K562 (cell line): ENCODE measurements at regions not wholly inside any gene's neighbourhood (a gene's known extent, or its start where the extent isn't known, plus 50 kb on each side); places are given as distances from the start of the nearest gene placed in this dataset.

Experiments used
- ATAC-seq: fragments of 200-7000 bp; cut with Tn5 transposase; 3 replicates; pipeline ENCODE4 v1.9.1; 2020; ENCODE audit warnings: moderate library complexity
- BruUV-seq: library from RNA; stranded (reverse); fragments of 400-500 nt; replicated peaks from 2 replicates; lab custom pipeline; 2021; lab: Mats Ljungman, UMichigan
- CTCF ChIA-PET: fragments of 300-600 bp; formaldehyde crosslinking; extraction: SDS; loops from one replicate; lab custom pipeline; 2021; ENCODE audit warnings: low intra/inter-chr PET ratio; lab: Yijun Ruan, JAX
- POLR2A ChIA-PET: fragments of 300-600, 350-650 bp; sonication (Branson Sonifier 250); formaldehyde crosslinking; extraction: SDS; loops from one replicate; lab custom pipeline; 2021; ENCODE audit warnings: antibody characterized with exemption, inconsistent platforms; lab: Yijun Ruan, JAX
- DNase-seq, 4 experiments: peaks; one replicate each; pipeline versions ENCODE4 v3.0.0 to v3.0.0-alpha.2; 2011 to 2018; ENCODE audit warnings: low spot score in 3 of 4, mixed read lengths in 3 of 4; ENCODE audit errors: extremely low read depth in 1 of 4
- FAIRE-seq: peaks from 2 replicates; lab custom pipeline; 2011; peaks lifted over from hg19 to GRCh38; lab: Jason Lieb, UNC
- H2AFZ ChIP-seq: 2 replicates; pipeline ENCODE4 v1.6.0; 2011; ENCODE audit warnings: low read depth, low read length, control low read depth, inconsistent platforms
- H3K27ac ChIP-seq: fragments of 200-600 bp; 3 replicates; pipeline ENCODE4 v1.8.0; 2011; ENCODE audit warnings: low read depth, mild to moderate bottlenecking, control low read depth, inconsistent platforms, low read length, moderate library complexity, mixed read lengths; ENCODE audit errors: extremely low read depth
- H3K27me3 ChIP-seq, 2 experiments: fragments of 300-600 bp in 1 of 2; 2 replicates in 1 of 2; 3 replicates in 1 of 2; pipeline versions ENCODE4 v1.6.0 to v1.8.0; 2011; ENCODE audit warnings: inconsistent platforms in 2 of 2, low read length in 2 of 2, mild to moderate bottlenecking in 1 of 2, mixed read lengths in 1 of 2, moderate library complexity in 1 of 2; ENCODE audit not compliant: control insufficient read depth in 2 of 2, insufficient read depth in 2 of 2
- H3K36me3 ChIP-seq: fragments of 300-600 bp; 3 replicates; pipeline ENCODE4 v1.8.0; 2011; ENCODE audit warnings: mild to moderate bottlenecking, low read length, inconsistent platforms; ENCODE audit not compliant: control insufficient read depth, insufficient read depth
- H3K4me1 ChIP-seq, 2 experiments: fragments of 200-600 bp in 1 of 2; replicated peaks in 1 of 2; 2 replicates in 1 of 2; 3 replicates in 1 of 2; pipeline versions ENCODE4 v1.5.1 to v1.8.0; 2011; ENCODE audit warnings: inconsistent platforms in 2 of 2, low read length in 2 of 2, mild to moderate bottlenecking in 1 of 2, mixed read lengths in 1 of 2, moderate library complexity in 1 of 2; ENCODE audit not compliant: control insufficient read depth in 2 of 2, insufficient read depth in 2 of 2
- H3K4me2 ChIP-seq: 2 replicates; pipeline ENCODE4 v1.6.1; 2011; ENCODE audit warnings: low read length, control low read depth, inconsistent platforms, mixed read lengths; ENCODE audit not compliant: insufficient read depth
- H3K4me3 ChIP-seq: fragments of 200-600 bp; sonication (generic), shearing (Covaris generic); 2 replicates; pipeline ENCODE4 v1.5.1; 2016; ENCODE audit warnings: control low read depth, inconsistent platforms
- H3K79me2 ChIP-seq: fragments of 200-600 bp; 3 replicates; pipeline ENCODE4 v1.8.0; 2011; ENCODE audit warnings: low read length, inconsistent platforms; ENCODE audit not compliant: control insufficient read depth, insufficient read depth
- H3K9ac ChIP-seq, 2 experiments: 2 replicates each; pipeline versions ENCODE4 v1.6.0 to v1.6.1; 2011; ENCODE audit warnings: low read depth in 2 of 2, low read length in 2 of 2, control low read depth in 1 of 2, inconsistent platforms in 1 of 2, mild to moderate bottlenecking in 1 of 2, mixed read lengths in 1 of 2; ENCODE audit not compliant: insufficient read depth in 1 of 2
- H3K9me1 ChIP-seq: one replicate; pipeline ENCODE4 v1.6.0; 2011; ENCODE audit warnings: inconsistent platforms, mild to moderate bottlenecking, low read length, moderate library complexity; ENCODE audit not compliant: control insufficient read depth, insufficient read depth
- H3K9me3 ChIP-seq: replicated peaks from 2 replicates; pipeline ENCODE4 v1.5.1; 2011; ENCODE audit warnings: low read depth, low read length, inconsistent platforms; ENCODE audit not compliant: control insufficient read depth, insufficient read depth
- H4K20me1 ChIP-seq: replicated peaks from 2 replicates; pipeline ENCODE4 v1.6.1; 2011; ENCODE audit warnings: low read length, inconsistent platforms, mixed read lengths; ENCODE audit not compliant: control insufficient read depth, insufficient read depth
- FOXP4 ChIP-seq: sonication (generic); formaldehyde crosslinking; IDR thresholded peaks from 2 replicates; pipeline ENCODE4 v1.8.0; 2022; ENCODE audit warnings: mild to moderate bottlenecking, missing genetic modification reagents, borderline replicate concordance
- POLR2AphosphoS2 ChIP-seq: IDR thresholded peaks from 2 replicates; pipeline ENCODE4 v1.6.1; 2012; ENCODE audit warnings: low read length, improper control_type of control experiment
- RBM17 ChIP-seq: fragments of 200-400 bp; formaldehyde crosslinking; IDR thresholded peaks from 2 replicates; pipeline ENCODE4 v1.6.1; 2017; ENCODE audit warnings: low read depth, mild to moderate bottlenecking, low read length, borderline replicate concordance
- U2AF2 ChIP-seq: fragments of 200-400 bp; formaldehyde crosslinking; optimal IDR thresholded peaks from 2 replicates; pipeline ENCODE3; 2017; ENCODE audit warnings: low read depth, mild to moderate bottlenecking, low read length
- ZNF316 ChIP-seq: fragments of 450-650 bp; IDR thresholded peaks from 2 replicates; pipeline ENCODE4 v1.6.1; 2016
- WGBS: fragments of 100-300 bp; shearing (Covaris generic); methylation state at CpG from one replicate; pipeline ENCODE4 v1.1.6; 2016; ENCODE audit warnings: low coverage, mixed read lengths; ENCODE audit not compliant: insufficient coverage; ENCODE audit errors: missing lambda C conversion rate; 5-methylcytosine and 5-hydroxymethylcytosine counted together
- in situ Hi-C: fragments of 300-500 bp; cut with MboI; formaldehyde crosslinking; loops from 4 replicates; pipeline ENCODE4 v1.15.0; 2018; ENCODE audit warnings: inconsistent platforms, mixed read lengths
- intact Hi-C: fragments of 100-400 bp; cut with micrococcal nuclease; formaldehyde crosslinking; loops from 2 replicates; pipeline ENCODE4 v1.14.2; 2022

GRCh38 chr4:178480881-178481280, 1038.6 kb upstream of the AGA start (continued):
- no peak for TF ChIP-seq U2AF2

GRCh38 chr4:178481564-178481963, 1039.3 kb upstream of the AGA start:
- intact Hi-C loops, result no loop called here
- Histone ChIP-seq H3K27me3 (no peaks in the 10 kb centered on the region), H3K27ac (no peak overlapping the region), H3K79me2 (no peaks in the 10 kb centered on the region), H3K4me2 (no peak overlapping the region), H4K20me1 (no peaks in the 10 kb centered on the region), H2AFZ (no peak overlapping the region), H3K4me1 (no peaks in the 10 kb centered on the region), H3K9ac (no peak overlapping the region), H3K36me3 (no peaks in the 10 kb centered on the region), H3K4me3 (no peak overlapping the region), H3K9me1 (no peaks in the 10 kb centered on the region), H3K9me3 (no peaks in the 10 kb centered on the region)
- 3% methylated on average over 3 of the region's 3 CpGs for WGBS
- DNase-seq, result no peak
- ChIA-PET POLR2A (no interaction called here), CTCF (no interaction called here)
- ATAC-seq, result no peak
- BruUV-seq, result no TSS peak
- TF ChIP-seq U2AF2 (no peak), POLR2AphosphoS2 (no peak), FOXP4 (CRISPR knock-in tag) (no peak), ZNF316 (0 out of 2 replicates have a peak, but pooled peaks have one; percentile 12), RBM17 (no peak)
- in situ Hi-C loops, result no loop called here
- no peak for FAIRE-seq
